ENCODE measurements at regions not wholly inside any gene's neighbourhood (a gene's known extent, or its start where the extent isn't known, plus 50 kb on each side); places are given as distances from the start of the nearest gene placed in this dataset.
"Not testable (repeated sequence)": the region's sequence is repeated elsewhere in the genome, so short reads cannot be mapped to it uniquely, and the experiment has no call there.

DNA sequence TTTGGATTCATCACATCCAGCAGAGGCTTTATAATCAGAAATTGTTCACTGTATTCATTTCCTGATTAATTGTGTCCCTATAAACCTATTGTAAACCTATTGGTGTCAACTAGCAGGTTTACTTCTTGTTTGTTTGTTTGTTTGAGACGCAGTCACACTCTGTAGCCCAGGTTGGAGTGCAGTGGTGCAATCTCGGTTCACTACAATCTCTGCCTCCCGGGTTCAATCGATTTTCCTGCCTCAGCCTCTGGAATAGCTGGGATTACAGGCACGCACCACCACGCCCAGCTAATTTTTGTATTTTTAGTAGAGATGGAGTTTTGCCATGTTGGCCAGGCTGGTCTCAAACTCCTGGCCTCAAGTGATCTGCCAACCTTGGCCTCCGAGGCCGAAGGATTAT lies 215.4 kb upstream of the ZNF385D start:
- TF ChIP-seq, protein P1, sequence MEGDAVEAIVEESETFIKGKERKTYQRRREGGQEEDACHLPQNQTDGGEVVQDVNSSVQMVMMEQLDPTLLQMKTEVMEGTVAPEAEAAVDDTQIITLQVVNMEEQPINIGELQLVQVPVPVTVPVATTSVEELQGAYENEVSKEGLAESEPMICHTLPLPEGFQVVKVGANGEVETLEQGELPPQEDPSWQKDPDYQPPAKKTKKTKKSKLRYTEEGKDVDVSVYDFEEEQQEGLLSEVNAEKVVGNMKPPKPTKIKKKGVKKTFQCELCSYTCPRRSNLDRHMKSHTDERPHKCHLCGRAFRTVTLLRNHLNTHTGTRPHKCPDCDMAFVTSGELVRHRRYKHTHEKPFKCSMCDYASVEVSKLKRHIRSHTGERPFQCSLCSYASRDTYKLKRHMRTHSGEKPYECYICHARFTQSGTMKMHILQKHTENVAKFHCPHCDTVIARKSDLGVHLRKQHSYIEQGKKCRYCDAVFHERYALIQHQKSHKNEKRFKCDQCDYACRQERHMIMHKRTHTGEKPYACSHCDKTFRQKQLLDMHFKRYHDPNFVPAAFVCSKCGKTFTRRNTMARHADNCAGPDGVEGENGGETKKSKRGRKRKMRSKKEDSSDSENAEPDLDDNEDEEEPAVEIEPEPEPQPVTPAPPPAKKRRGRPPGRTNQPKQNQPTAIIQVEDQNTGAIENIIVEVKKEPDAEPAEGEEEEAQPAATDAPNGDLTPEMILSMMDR (IDR thresholded peaks at IDR 0.05; ENCODE audit: insufficient read depth, low read length, poor library complexity, severe bottlenecking), result not testable (repeated sequence)
- TF ChIP-seq EZH2phosphoT487 (conservative IDR thresholded peaks at IDR 0.05; ENCODE audit: low read length), result not testable (repeated sequence)
